HG03521 (cell line): ENCODE measurements at regions not wholly inside any gene's neighbourhood (a gene's known extent, or its start where the extent isn't known, plus 50 kb on each side); places are given as distances from the start of the nearest gene placed in this dataset.

Source experiments
- ATAC-seq: cut with Tn5 transposase; IDR thresholded peaks from one replicate; pipeline ENCODE4 v1.9.1; 2021; ENCODE audit warnings: mild to moderate bottlenecking, moderate library complexity; ENCODE audit not compliant: unreplicated experiment

GRCh38 chr9:129490583-129491486 is 130.1 kb downstream of the C9orf50 start:
- no peak for ATAC-seq

DNA sequence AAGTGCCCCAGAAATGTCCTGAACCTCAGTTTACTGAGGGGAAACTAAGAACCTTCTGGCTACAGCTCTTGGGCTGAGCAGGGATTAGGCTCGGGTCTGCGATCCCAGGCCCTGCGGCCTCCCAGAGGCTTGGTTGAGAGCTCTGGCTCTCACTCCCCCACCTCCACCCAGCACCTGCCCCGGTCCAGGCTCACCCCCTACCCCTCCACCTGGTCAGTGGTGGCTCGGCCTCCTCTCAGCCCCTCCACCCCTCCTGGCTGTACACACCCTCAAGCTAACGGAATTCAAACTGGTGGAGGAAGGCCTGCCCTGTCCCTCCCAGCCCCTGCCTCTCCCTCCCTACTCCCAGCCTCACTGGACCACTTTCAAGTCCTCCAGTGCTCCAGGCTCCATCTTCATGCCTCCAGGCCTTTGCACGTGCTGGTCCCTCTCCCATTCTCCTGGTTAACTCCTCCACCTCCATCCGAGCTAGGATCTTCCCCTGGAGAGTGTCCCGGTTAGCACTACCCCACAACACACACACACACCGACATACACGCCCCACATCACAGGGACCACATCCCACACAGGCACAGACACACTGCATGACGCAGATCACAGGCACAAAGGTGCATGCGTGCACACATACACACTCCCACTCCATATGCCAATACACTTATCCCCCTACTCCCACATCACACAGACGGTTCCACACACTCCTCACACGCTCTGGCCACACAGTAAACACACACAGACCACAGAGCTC is 130.9 kb downstream of the C9orf50 start:
- no peak for ATAC-seq

DNA sequence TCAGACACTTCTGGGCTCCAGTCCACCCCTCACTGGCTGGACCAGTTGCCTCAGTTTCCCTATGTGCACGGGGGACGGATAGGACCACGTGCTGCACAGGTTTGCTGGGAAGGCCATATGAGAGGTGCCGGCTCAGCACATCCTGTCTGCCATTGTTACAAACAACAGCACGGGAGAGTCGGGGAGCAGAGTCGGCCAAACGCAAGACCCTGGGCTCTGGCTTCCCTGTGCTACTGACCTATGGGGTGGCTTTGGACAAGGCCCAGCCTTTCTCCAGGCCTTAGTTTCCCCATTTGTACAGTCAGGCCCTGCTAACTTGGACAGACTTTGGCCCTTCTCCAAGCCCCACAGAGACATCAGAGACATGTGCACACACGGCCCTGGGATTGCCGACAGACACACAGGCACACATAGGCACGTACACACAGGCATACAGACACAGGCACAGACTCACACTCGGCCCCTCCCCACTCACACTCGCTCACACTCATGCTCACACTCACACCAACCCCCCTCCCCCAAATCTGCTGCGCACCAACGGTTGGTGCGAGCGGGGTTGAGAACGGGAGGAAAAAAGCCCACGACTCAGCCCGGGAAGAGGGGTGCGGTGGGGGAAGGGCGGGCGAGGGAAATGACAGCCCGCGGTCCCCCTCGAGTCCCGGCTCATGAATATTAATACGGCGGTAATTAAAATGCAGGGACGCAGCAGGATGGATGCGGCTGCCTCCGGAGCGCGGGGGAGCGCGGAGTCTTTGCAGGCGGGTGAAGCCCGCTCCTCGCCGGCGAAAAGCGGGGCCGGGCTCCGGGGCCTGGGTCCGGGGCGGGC is 133.0 kb downstream of the C9orf50 start:
- no peak for ATAC-seq

DNA sequence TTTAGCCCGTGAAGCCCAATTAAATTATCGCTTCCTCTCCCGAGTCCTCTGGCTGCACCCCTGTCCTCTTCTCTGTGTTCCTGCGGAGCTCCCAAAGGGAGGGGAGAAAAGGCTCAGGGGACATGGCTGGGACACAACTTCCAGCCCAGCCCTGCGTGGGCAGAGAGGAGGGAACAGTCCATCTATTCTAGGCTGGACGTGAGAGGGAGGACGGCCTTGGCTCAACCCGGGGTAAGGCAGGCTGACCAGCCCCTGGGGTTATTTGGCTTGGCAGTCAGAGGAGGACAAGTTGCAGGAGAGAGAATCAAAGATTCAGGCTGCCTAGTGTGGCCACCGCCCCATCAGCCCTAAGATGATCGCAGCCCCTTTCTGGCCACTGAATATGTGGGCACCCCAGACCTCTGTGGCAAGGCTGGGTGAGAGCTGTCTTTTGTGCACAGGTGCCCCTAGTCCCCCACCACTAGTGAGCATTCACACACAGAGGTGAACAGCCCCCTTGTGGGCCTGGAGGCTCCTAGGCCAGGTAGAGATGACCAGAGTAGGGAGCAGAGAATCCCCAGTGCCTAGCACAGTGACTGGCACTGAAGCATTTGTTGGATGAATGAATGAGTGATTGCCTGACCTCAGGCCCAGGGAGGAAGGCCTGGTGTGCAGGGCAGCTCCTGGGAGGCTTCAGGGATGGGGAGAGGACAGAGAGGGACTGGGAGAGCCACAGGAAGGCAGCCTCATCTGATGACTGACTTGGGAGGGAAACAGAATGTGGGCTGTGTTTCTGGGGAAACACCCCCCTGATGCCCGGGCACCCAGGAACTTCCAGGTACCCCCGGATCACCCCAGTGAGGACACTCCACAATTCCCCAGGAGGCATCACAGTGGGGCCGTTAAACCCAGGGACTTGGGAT is 133.9 kb downstream of the C9orf50 start:
- ATAC-seq = no peak

DNA sequence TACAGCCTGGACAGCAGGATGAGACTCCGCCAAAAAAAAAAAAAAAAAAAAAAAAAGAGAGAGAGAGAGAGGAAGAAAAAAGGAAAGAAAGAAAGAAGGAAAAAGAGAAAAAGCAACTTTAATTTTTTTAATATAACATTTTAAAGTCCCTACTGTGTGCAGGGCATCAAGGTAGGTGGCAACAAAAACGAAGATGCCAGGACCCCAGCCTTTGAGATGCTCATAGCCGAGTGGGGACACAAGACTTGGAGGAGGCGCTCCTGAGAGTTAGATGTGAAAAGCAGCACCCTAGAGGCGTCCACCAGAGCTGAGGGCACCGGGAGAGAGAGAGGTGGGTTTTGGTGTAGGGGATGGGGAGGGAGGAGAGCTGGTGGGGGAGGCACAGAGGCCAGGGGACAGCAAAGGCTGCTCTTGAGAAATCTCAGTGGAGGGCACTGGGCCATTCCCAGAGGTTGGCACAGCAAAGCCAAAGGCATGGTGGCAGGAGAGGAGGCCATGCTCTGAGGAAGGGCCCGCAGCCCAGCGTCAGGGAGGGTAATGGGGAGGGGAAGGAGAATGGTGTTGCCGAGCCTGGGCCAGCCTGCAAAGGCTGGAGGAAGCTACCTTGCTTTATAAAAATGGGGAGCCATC is 135.6 kb downstream of the C9orf50 start:
- no peak for ATAC-seq

GRCh38 chr9:129484352-129485000 is 136.4 kb downstream of the C9orf50 start:
- no peak for ATAC-seq

DNA sequence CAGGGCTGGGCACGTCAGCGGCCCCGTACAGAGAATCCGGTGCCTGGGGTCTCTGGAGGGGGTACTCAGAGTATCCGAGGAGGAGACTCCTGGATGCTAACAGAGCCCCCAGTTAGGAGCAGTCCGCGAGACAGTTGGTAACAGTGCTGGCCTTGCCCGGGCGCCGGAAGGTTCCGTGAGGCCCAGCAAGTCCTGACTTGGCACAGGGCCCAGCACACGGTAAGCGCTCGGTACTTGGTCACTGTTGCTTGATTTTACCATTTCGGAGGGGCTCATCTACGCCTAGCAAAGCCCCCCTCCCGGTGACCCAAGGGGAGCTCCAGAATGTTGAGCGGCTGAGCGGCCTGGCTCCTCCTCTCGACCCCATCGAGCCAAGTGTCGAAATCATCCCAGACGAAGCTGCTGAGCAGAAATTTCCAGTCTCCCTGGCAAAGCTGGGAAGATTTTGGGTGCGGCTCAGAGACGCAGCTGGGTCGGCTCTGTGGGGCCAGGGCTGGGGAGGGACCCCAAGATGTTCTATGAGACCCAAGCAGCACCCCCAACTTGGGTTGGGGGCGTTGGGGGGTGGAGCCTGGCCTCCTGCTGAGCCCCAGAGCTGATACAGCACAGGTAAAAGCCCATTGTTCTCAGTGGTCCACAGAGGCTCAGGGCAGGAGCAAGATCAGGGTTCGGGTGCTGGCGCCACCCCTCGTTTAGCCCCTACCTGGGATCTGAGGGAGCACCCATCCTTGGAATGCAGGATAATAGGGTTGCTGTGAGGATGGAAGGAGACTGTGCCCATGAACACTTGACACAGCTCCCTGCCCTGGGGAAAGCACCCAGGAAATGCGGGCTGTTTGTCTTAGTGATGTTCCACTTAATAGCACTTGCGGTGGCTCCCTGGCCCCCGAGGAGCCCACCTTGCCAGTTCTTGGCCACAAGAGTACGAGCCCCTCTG is 137.2 kb downstream of the C9orf50 start:
- no peak for ATAC-seq

GRCh38 chr9:129482521-129483414 is 138.1 kb downstream of the C9orf50 start:
- no peak for ATAC-seq

DNA sequence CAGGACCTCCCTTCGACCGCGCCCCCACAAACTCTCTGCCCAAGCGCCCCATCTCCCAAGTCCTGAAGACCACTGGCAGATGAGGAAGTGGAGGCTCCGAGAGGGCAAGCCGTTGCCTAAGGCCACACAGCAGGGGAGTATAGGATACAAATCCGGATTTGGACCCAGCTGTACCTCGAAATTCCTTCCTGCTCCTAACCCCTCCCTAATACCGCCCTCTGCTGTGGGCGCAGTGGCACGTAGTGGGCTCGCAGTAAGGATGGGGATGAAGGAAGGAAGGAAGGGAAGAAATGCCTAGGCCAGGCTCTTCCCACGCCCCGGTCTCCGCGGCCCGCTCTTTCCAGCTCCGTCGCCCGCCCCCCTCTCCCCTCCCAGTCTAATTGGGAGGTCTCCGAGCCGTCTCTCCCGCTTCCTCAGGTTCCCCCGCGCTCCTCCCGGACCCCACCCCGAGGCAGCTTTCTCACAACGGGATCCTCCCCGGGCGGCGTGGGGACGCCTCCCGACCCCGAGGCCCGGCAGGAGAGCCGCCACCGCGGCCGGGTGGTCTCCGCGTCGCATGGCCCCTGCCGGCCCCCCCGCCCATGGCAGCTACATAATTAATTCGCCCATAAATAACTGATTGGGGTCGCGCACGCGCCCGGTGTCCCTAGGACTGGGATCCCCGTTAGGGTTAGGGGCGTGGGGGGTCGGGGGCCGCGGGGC is 138.9 kb downstream of the C9orf50 start:
- no peak for ATAC-seq

- no peak for ATAC-seq
Observed at GRCh38 chr9:129481424-129481809, 139.5 kb downstream of the C9orf50 start.

GRCh38 chr9:129480745-129481144 is 140.2 kb downstream of the C9orf50 start:
- ATAC-seq = no peak

- ATAC-seq = no peak
Observed at GRCh38 chr9:129480227-129480626, 140.7 kb downstream of the C9orf50 start.

DNA sequence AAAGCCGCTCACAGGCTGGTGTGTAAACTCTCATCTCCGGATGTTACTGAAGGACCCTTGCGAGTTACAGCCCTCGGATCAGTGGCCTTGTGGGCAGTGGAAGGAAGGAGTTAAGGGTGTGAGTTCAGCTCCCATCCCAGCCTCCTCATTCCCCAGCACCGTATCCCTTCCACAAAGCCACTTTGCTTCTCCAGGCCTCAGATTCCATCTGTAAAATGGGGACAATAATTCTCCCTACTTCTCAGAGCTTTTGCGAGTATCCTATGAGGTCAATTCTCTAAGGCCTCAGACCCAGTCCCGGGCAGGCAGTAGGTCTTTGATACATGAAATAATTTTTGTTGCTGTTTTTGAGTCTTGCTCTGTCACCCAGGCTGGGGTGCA is 141.3 kb downstream of the C9orf50 start:
- ATAC-seq = no peak

DNA sequence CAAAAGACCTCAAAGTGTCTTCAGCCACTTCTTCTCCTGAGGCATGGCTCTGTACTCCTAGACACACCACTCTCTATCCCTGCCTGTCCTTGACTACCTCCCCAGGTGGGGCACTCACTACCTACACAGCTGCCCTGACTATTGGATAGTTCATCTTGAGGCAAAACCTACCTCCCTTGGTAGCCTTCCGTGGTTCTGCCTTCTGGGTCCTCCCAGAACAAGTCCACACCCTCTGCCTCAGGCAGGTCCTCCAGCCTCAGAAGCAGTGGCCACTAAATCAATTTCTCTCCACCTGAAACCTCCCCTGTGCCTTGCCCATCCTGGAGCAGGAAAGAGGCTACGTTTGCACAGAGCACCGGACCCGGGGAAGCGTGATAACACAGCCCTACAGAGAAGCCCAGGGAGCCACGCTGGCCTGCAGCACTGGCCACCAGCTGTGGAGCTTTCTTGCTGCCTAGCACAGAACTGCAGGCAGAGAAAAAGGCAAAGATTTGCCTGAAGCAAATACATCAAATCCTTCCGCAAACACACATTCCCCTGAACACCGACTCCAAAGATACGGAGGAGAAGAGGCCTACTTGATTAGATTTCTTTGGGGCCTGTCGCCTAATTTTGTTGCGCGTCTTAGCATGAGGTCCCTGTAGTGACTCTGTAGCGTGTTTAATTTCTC is 141.8 kb downstream of the C9orf50 start:
- no peak for ATAC-seq

GRCh38 chr9:129478461-129478860 is 142.4 kb downstream of the C9orf50 start:
- ATAC-seq = no peak
